ENCODE measurements at regions not wholly inside any gene's neighbourhood (a gene's known extent, or its start where the extent isn't known, plus 50 kb on each side); places are given as distances from the start of the nearest gene placed in this dataset.

DNA sequence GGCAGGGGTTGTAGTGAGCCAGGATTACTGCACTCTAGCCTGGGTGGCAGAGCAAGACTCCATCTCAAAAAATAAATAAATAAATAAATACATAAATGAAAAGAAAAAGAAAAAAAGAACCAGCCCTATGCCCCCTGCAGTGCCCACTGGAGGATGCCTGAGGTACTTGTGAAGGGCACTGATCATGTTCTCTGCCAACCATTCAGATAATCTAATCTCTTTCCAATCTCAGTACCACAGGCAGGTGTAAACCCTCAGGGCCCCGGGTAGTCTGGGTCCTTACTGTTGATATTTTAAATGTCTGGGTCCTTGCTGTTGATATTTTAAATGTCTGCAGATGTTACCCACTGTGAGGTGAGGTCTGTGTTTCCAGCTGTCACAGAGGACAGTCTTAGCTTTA is 321.8 kb upstream of the ADCY2 start:
- no peak overlapping the region for H4K5ac ChIP-seq (ENCODE audit: insufficient read length, low read depth, low read length)
- no peaks in the 10 kb centered on the region for H3K79me1 ChIP-seq (ENCODE audit: insufficient read depth, low read depth, low read length, poor library complexity, severe bottlenecking)
- H3K9ac ChIP-seq (ENCODE audit: extremely low read depth, insufficient read length, low read length) = no peak overlapping the region
- H3K4me3 Mint-ChIP-seq = no peak overlapping the region
- H3K23ac ChIP-seq (ENCODE audit: insufficient read length, low read depth, low read length) = no peak overlapping the region
- H3K18ac ChIP-seq (ENCODE audit: insufficient read length, low read depth, low read length) = no peak overlapping the region
- no peak overlapping the region for H2AK5ac ChIP-seq (ENCODE audit: insufficient read length, low read length)
- no peak overlapping the region for H3K4ac ChIP-seq (ENCODE audit: low read depth, low read length)
- TF ChIP-seq, protein P1, sequence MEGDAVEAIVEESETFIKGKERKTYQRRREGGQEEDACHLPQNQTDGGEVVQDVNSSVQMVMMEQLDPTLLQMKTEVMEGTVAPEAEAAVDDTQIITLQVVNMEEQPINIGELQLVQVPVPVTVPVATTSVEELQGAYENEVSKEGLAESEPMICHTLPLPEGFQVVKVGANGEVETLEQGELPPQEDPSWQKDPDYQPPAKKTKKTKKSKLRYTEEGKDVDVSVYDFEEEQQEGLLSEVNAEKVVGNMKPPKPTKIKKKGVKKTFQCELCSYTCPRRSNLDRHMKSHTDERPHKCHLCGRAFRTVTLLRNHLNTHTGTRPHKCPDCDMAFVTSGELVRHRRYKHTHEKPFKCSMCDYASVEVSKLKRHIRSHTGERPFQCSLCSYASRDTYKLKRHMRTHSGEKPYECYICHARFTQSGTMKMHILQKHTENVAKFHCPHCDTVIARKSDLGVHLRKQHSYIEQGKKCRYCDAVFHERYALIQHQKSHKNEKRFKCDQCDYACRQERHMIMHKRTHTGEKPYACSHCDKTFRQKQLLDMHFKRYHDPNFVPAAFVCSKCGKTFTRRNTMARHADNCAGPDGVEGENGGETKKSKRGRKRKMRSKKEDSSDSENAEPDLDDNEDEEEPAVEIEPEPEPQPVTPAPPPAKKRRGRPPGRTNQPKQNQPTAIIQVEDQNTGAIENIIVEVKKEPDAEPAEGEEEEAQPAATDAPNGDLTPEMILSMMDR (conservative IDR thresholded peaks at IDR 0.05) = peak; percentile 36; the same call in 2 of the 3 replicates
- H2BK12ac ChIP-seq (ENCODE audit: insufficient read length, low read depth, low read length) = no peak overlapping the region
- H2BK5ac ChIP-seq (ENCODE audit: insufficient read length, low read length) = no peak overlapping the region
- no peak overlapping the region for H4K8ac ChIP-seq (replicated peaks; ENCODE audit: insufficient read length, low read depth, low read length)
- no peaks in the 10 kb centered on the region for H3K23me2 ChIP-seq (ENCODE audit: insufficient read length, low read depth, low read length, poor library complexity, severe bottlenecking)
- no peaks in the 10 kb centered on the region for H3K79me2 ChIP-seq (ENCODE audit: insufficient read depth, low read length)
- H3K27me3 ChIP-seq (ENCODE audit: insufficient read depth, low read length) = no peaks in the 10 kb centered on the region
- no peak overlapping the region for H2BK20ac ChIP-seq (ENCODE audit: low read depth, low read length, poor library complexity, severe bottlenecking)
- no peak overlapping the region for H2AFZ ChIP-seq (ENCODE audit: low read length)
- H3T11ph ChIP-seq (ENCODE audit: low read length) = no peak overlapping the region
- H2BK120ac ChIP-seq (ENCODE audit: low read depth, low read length, poor library complexity, severe bottlenecking) = no peak overlapping the region
- DNase-seq = no peak
- no peaks in the 10 kb centered on the region for H3K27me3 Mint-ChIP-seq (ENCODE audit: low read depth)
- peaks cover 4% of the 10 kb centered on the region; the same call in 1 of the 2 replicates for H3K4me1 ChIP-seq (ENCODE audit: insufficient read depth, low read length)
- no peak overlapping the region for H2BK15ac ChIP-seq (ENCODE audit: low read depth, low read length)
- no peak overlapping the region for H3K14ac ChIP-seq (ENCODE audit: insufficient read depth, low read length)
- no peak overlapping the region for H3K27ac Mint-ChIP-seq
- H3K56ac ChIP-seq (ENCODE audit: insufficient read length, low read depth, low read length) = no peak overlapping the region
- H3K9me3 ChIP-seq (ENCODE audit: control insufficient read depth, low read depth, low read length) = no peaks in the 10 kb centered on the region
- no peaks in the 10 kb centered on the region for H3K9me3 Mint-ChIP-seq
- H3K4me1 Mint-ChIP-seq = peaks cover 23 to 24% of the 10 kb centered on the region in 2 experiments
- no peak overlapping the region for H3K4me2 ChIP-seq (ENCODE audit: insufficient read depth, insufficient read length, low read length)
- H3K36me3 Mint-ChIP-seq (ENCODE audit: insufficient read depth in 1 of 3, low read depth in 3 of 3) = no peaks in the 10 kb centered on the region
- H3K27ac ChIP-seq (ENCODE audit: insufficient read length, low read depth, low read length) = no peak overlapping the region
- no peaks in the 10 kb centered on the region for H4K20me1 ChIP-seq (ENCODE audit: control insufficient read depth, insufficient read depth, insufficient read length)
- WGBS (ENCODE audit: extremely low coverage, insufficient read length, low lambda C conversion rate) = no CpG with 5 or more reads among the region's 1 CpG
- H4K91ac ChIP-seq (ENCODE audit: insufficient read length, low read depth, low read length) = no peak overlapping the region

Measured in H9 (cell line).